ENCODE measurements at regions not wholly inside any gene's neighbourhood (a gene's known extent, or its start where the extent isn't known, plus 50 kb on each side); places are given as distances from the start of the nearest gene placed in this dataset.

GRCh38 chr10:47147186-47147585 is 152.8 kb upstream of the GDF10 start:
- TF ChIP-seq CTCF (IDR thresholded peaks at IDR 0.05) = no peak
- DNase-seq (no peak), ATAC-seq (no peak)
- Histone ChIP-seq H3K36me3 (no peaks in the 10 kb centered on the region), H3K9me3 (no peaks in the 10 kb centered on the region), H3K4me1 (no peaks in the 10 kb centered on the region), H3K4me3 (no peak overlapping the region), H3K27ac (no peak overlapping the region), H3K27me3 (ENCODE audit: low read depth) (no peaks in the 10 kb centered on the region)
- intact Hi-C loops (cut with DNase I) = no loop called here

GRCh38 chr10:47150581-47150980 is 149.4 kb upstream of the GDF10 start:
- ATAC-seq = no peak
- DNase-seq = no peak
- H3K4me1 ChIP-seq = no peaks in the 10 kb centered on the region
- TF ChIP-seq CTCF (IDR thresholded peaks at IDR 0.05) = no peak
- no peaks in the 10 kb centered on the region for H3K27me3 ChIP-seq (ENCODE audit: low read depth)
- H3K27ac ChIP-seq = no peak overlapping the region
- H3K36me3 ChIP-seq = no peaks in the 10 kb centered on the region
- intact Hi-C loops (cut with DNase I) = no loop called here
- H3K9me3 ChIP-seq = peaks cover 7% of the 10 kb centered on the region
- H3K4me3 ChIP-seq = no peak overlapping the region

DNA sequence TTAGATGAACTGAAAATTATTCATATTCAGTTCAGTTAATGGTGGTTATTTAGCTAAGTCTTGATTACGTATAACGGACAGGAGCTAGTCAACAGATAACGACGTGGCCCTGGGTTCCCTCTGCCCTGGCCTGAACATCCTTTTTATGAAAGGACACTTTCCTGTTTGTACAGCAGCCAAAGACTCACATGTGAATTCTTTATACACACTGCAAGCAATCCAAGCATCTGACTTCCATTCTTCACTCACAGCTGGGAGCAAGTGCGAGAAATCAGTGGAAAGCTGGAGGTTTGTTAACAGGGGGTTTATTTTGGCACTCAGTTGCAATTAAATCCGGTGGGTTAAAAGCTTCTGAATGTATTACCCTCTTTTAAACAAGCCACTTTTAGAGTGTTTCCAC is 148.1 kb upstream of the GDF10 start:
- Histone ChIP-seq H3K36me3 (no peaks in the 10 kb centered on the region), H3K4me3 (no peak overlapping the region), H3K27ac (no peak overlapping the region), H3K9me3 (peaks cover 7% of the 10 kb centered on the region), H3K27me3 (ENCODE audit: low read depth) (no peaks in the 10 kb centered on the region), H3K4me1 (no peaks in the 10 kb centered on the region)
- no peak for ATAC-seq
- no peak for DNase-seq
- no peak for TF ChIP-seq CTCF (IDR thresholded peaks at IDR 0.05)
- intact Hi-C loops (cut with DNase I) = no loop called here

DNA sequence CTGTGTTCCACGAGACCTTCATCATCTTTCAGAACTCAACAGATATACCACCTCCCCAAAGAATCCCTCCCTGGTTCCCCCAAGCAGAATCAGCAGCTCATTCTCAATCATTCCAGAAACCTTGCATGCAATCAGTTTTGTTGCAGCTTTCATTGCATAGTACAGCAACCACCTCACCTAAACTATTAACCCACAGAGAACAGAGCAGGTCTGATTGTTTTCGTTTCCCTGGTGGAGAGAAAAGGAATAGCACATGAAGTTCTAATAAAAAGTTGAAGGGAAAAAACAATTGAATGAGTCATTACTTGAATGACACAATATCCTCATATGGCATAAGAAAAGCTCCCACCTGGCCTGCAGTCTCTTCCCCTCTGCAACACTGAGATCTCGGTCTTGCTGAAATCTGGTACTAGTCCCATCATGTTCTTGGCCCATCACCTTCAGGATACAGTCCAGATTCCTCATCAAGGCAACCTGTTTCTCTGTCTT is 147.1 kb upstream of the GDF10 start:
- peak; percentile 33 for TF ChIP-seq CTCF (IDR thresholded peaks at IDR 0.05)
- intact Hi-C loops (cut with DNase I) = no loop called here
- ATAC-seq (no peak), DNase-seq (no peak)
- Histone ChIP-seq H3K36me3 (no peaks in the 10 kb centered on the region), H3K4me1 (no peaks in the 10 kb centered on the region), H3K27me3 (ENCODE audit: low read depth) (no peaks in the 10 kb centered on the region), H3K27ac (no peak overlapping the region), H3K9me3 (peaks cover 7% of the 10 kb centered on the region), H3K4me3 (no peak overlapping the region)

DNA sequence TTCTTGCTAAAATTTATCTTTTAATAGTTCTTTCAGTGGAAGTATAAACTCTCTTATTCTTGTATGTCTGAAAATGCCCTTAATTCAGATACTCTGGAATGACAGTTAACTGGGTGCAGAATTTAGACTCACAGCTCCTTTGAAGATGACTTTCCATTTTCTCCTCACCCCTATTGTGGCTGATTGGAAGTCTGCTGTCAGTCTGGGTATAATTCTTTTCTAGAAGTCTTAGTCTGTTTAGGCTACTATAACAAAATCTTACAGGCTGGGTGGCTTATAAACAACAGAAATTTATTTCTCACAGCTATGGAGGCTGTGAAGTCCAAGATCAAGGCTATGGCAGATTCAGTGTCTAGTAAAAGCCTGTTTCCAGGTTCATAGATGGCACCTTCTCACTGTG is 145.2 kb upstream of the GDF10 start:
- H3K27ac ChIP-seq = no peak overlapping the region
- no peaks in the 10 kb centered on the region for H3K27me3 ChIP-seq (ENCODE audit: low read depth)
- intact Hi-C loops (cut with DNase I) = no loop called here
- no peaks in the 10 kb centered on the region for H3K4me1 ChIP-seq
- no peak for ATAC-seq
- H3K9me3 ChIP-seq = peaks cover 7% of the 10 kb centered on the region
- DNase-seq = no peak
- no peak overlapping the region for H3K4me3 ChIP-seq
- no peaks in the 10 kb centered on the region for H3K36me3 ChIP-seq
- TF ChIP-seq CTCF (IDR thresholded peaks at IDR 0.05) = no peak

DNA sequence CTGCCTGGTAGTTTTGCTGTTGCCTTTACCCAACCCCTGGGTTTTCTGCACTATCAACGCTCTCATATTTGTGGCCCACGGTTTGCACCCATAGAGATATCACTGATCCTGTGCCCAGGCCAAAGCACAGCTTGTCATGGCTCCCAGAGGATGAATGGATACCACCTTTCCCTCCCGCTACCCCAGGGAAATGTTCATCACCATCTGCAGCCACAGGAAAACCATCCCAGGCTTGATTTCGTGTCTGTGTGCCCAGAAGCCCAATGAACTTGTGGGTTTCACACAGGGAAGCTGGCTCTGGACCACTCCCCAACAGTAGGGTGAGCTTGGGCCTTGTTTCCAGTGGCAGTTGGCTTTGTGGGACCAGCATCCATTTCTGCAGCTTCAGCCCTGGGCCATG is 143.1 kb upstream of the GDF10 start:
- H3K36me3 ChIP-seq = no peaks in the 10 kb centered on the region
- no peak overlapping the region for H3K27ac ChIP-seq
- intact Hi-C loops (cut with DNase I) = no loop called here
- no peak for TF ChIP-seq CTCF (IDR thresholded peaks at IDR 0.05)
- DNase-seq = no peak
- H3K4me1 ChIP-seq = no peaks in the 10 kb centered on the region
- H3K27me3 ChIP-seq (ENCODE audit: low read depth) = no peaks in the 10 kb centered on the region
- no peak overlapping the region for H3K4me3 ChIP-seq
- ATAC-seq = no peak
- peaks cover 7% of the 10 kb centered on the region for H3K9me3 ChIP-seq
